GM11168 (cell line): ENCODE measurements at regions not wholly inside any gene's neighbourhood (a gene's known extent, or its start where the extent isn't known, plus 50 kb on each side); places are given as distances from the start of the nearest gene placed in this dataset.

ENCODE experiments used
- in situ Hi-C: fragments of 300-500 bp; cut with MboI; formaldehyde crosslinking; loops from one replicate; pipeline ENCODE4 v1.12.0; 2022; ENCODE audit warnings: low sequenced_read_pairs; ENCODE audit not compliant: unreplicated experiment

- in situ Hi-C loops: loop anchor here (25.0 kb wide), 1 partner anchor 1157 kb away; no protein-coding TSS in a partner anchor
Measured at GRCh38 chr13:18194104-18194503, 987.5 kb downstream of the TUBA3C start.
